CD4-positive, alpha-beta T cell treated with Interleukin-4 for 1 hour (primary cell): ENCODE measurements at regions not wholly inside any gene's neighbourhood (a gene's known extent, or its start where the extent isn't known, plus 50 kb on each side); places are given as distances from the start of the nearest gene placed in this dataset.

ENCODE experiments used
- DNase-seq, 2 donors: peaks; one replicate each; pipeline ENCODE4 v3.0.0-alpha.2; 2020 to 2022

GRCh38 chr6:100176311-100176950 is 182.4 kb upstream of the MCHR2 start:
- DNase-seq: no peak

- DNase-seq: no peak
These were observed 181.8 kb upstream of the MCHR2 start for GRCh38 chr6:100175814-100176310.

GRCh38 chr6:100173211-100173610 is 179.2 kb upstream of the MCHR2 start:
- no peak for DNase-seq

DNA sequence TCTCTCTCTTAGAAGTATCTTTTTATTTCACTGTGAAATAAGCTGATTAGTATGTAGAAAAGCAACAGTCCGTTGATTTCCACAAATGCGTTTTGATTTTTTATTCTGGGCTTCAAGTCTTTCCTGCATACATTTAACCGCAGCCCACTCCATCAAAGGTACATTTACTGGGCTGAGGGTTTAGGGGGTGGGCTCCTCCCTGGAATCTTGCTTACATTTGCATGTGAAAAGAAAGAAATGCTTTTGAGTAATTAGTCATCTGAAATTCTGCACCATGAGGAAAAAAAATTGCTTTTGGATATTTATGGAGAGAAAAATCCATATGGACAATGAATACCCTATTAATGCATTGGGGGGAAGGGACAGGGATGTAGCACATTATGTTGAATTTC is 178.3 kb upstream of the MCHR2 start:
- no peak for DNase-seq

- DNase-seq: no peak
These were observed 177.7 kb upstream of the MCHR2 start for GRCh38 chr6:100171533-100172321.

DNA sequence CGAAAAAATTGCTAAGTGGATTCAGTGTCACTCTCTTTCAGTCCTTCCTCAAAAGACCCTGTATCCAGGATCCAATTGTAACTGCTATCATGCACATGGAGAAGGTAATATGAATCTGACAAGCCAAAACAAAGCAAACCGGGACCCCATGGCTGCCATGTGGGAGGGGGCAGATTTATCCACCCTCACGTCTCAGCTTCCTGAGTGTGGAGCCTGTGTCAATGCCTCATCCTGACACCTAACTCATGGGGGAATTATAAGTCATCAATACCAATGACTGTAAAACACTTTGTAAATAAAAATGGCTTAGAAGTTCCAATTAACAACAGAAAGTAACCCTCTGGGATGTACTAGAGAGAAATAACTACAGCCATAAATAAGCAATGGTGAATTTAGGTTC is 174.1 kb upstream of the MCHR2 start:
- DNase-seq: no peak

- no peak for DNase-seq
These were observed 173.6 kb upstream of the MCHR2 start for GRCh38 chr6:100167585-100167984.

DNA sequence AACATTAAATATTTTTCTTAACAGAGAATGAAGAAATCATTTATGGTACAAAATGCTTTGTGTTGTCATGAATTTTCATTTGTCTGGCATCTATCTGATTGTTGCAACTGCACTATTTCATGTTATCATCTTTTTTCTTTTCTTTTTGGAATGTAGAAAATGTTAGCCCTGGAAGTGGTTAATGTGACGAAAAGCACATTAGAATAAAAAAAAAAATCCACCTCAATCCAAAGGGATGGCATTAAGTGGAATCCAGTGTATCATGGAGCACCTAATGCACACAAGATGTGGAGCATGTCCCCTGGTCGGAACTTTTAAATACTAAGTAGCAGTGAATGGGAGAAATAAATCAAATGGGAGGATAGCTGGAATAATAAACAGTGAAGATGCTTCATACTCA is 172.9 kb upstream of the MCHR2 start:
- DNase-seq: no peak

- no peak for DNase-seq
These were observed 171.4 kb upstream of the MCHR2 start for GRCh38 chr6:100165442-100165841.

- DNase-seq: no peak
These were observed 169.0 kb upstream of the MCHR2 start for GRCh38 chr6:100163035-100163434.

DNA sequence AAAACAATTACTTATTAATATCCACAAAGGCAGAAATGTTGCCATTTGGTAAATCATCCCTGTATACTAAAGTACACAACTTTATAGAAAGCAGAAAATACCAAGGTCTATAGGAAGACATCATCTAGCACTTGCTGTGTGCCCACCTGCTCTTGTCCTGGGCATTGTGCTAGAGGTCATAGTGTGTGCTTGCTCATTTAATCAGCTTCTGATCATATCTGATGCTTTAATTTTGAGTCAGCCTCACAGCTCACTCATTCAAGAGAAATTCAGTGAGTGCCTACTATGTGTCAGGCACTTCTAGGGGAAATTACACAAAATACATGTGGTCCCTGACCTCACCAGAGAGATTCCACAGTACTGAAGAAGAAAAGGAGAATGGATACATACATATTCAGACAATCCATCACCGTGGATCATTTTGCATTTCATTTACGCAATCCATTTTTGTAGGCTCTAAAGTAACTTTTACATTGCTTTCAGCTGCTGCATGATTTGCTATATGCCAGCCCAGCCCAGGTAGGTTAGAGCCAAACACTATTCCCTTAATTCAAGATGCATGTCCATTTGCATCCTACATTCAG is 167.9 kb upstream of the MCHR2 start:
- DNase-seq: no peak

DNA sequence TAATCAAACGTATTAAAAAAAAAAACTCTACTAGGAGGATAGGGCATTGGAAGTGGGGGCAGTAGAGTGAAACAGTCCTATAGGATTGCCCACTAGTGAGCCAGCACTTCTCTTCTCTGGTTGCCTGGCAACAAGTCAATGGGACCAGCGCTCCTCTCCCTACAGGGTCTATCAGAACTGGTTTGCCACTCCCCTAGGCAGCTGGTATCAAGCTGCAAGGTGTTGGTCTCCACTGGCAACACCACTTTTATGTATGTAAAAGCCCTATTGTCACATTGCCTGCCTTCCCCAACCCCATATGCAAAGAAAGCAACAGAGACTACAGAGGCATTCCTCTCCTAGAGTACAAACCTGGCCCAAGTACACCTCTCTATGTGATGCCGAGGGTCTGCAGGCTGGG is 166.9 kb upstream of the MCHR2 start:
- no peak for DNase-seq

DNA sequence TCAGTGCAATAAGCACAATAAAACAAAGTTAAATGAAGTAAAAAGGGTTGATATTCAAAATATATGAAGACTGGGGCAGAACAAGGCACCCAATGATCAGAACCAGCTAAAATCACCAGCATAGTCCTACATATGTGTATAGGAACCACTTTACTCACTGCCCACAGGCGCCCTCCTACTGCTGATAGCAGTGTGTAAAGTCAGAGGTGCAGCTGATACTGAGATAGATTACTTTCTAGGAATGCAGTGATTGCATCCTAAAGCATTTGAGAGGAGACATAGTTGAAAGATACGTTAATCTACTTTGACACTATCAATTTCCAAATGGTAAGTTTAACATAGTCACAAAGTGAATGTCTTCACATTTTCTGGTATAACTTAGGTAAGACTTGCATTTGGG is 161.1 kb upstream of the MCHR2 start:
- DNase-seq: no peak

GRCh38 chr6:100153636-100154275 is 159.7 kb upstream of the MCHR2 start:
- DNase-seq: no peak

DNA sequence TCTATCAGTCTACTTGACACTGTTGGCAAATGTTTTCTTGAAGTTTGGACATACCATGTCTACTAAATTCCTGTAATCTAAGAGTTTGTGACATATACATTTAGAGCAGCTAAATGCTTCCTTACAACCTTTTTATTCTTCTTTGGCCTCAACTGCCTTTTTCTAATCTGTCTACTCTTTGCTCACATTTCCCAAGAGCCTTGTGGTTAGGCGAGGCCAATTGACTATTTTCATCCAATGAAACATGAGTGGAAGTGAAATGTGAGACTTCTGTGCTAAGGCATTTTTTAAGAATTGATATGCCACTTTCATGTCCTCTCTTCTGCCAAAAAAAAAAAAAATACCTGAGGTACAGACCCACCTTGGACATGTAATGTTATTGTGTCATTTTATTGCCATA is 158.2 kb upstream of the MCHR2 start:
- no peak for DNase-seq

DNA sequence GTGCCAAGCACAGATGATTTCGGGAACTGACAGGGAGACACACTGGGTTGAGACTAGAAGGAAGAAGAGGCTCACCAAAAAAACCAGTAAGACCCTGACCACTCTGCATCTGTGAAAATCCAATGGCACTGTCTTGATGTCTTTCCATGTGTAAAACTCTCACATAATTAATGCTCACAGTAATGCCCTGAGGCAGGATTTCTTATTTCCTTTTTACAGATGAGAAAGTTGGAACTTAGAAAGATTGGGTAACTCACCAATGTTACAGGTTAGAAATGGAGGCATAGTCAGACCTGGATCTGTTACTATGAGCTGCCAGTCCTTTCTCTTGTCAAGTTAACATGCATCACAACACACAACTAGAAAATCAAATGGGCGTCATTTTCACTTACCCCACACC is 151.0 kb upstream of the MCHR2 start:
- DNase-seq: no peak

- no peak for DNase-seq
These were observed 144.5 kb upstream of the MCHR2 start for GRCh38 chr6:100138346-100139022.

GRCh38 chr6:100137759-100138158 is 143.7 kb upstream of the MCHR2 start:
- no peak for DNase-seq

GRCh38 chr6:100136590-100136989 is 142.6 kb upstream of the MCHR2 start:
- no peak for DNase-seq

- no peak for DNase-seq
These were observed 142.0 kb upstream of the MCHR2 start for GRCh38 chr6:100135977-100136376.

GRCh38 chr6:100134703-100135102 is 140.7 kb upstream of the MCHR2 start:
- DNase-seq: no peak

GRCh38 chr6:100134297-100134696 is 140.3 kb upstream of the MCHR2 start:
- DNase-seq: no peak

DNA sequence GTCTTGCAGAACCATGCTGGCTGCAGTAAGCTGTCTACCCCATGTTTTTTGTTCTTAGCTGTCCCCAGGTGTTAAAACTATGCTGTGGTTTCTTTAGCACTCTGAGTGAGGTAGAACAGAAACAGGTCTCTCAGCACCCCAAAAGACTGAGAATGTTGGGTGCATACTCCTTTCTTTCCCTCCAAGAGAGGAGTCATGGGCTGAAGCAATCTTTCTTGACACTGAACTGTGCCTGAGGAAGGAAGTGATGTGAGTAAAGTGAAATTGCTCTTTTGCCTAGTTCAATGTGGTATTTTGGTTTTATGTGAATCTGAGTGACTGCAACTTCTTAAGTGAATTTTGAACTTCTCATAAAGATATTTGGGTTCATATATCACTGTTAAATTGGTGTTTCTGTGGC is 138.0 kb upstream of the MCHR2 start:
- DNase-seq: no peak
